DOHH2 (cell line): ENCODE measurements at regions not wholly inside any gene's neighbourhood (a gene's known extent, or its start where the extent isn't known, plus 50 kb on each side); places are given as distances from the start of the nearest gene placed in this dataset.

ENCODE experiments used
- H3F3A ChIP-seq: fragments of 200-600 bp; sonication (generic), shearing (Covaris generic); 2 replicates; pipeline ENCODE4 v1.6.0; 2016; ENCODE audit warnings: antibody characterized with exemption, mild to moderate bottlenecking; ENCODE audit not compliant: control insufficient read depth, insufficient read depth
- H3K27ac ChIP-seq: fragments of 200-600 bp; sonication (generic); 2 replicates; pipeline ENCODE4 v1.5.1; 2014; ENCODE audit warnings: low read depth, mild to moderate bottlenecking, low read length, moderate library complexity
- H3K27me3 ChIP-seq: fragments of 200-600 bp; sonication (generic); 2 replicates; pipeline ENCODE4 v1.6.1; 2014; ENCODE audit warnings: mild to moderate bottlenecking, low read length, mixed read lengths; ENCODE audit not compliant: control insufficient read depth
- H3K36me3 ChIP-seq: fragments of 200-600 bp; sonication (generic); 2 replicates; pipeline ENCODE4 v1.6.1; 2014; ENCODE audit warnings: mild to moderate bottlenecking, low read length, moderate library complexity, mixed read lengths; ENCODE audit not compliant: control insufficient read depth
- H3K4me1 ChIP-seq: fragments of 200-600 bp; sonication (generic); 2 replicates; pipeline ENCODE4 v1.6.1; 2014; ENCODE audit warnings: mild to moderate bottlenecking, low read length, mixed read lengths; ENCODE audit not compliant: control insufficient read depth
- H3K4me2 ChIP-seq: fragments of 200-600 bp; sonication (generic); 2 replicates; pipeline ENCODE4 v1.6.0; 2014; ENCODE audit warnings: mild to moderate bottlenecking, low read length, moderate library complexity
- H3K4me3 ChIP-seq: fragments of 200-600 bp; sonication (generic); 2 replicates; pipeline ENCODE4 v1.5.1; 2014; ENCODE audit warnings: mild to moderate bottlenecking, low read length, mixed read lengths
- H3K79me2 ChIP-seq: fragments of 200-600 bp; sonication (generic); 2 replicates; pipeline ENCODE4 v1.6.1; 2014; ENCODE audit warnings: mild to moderate bottlenecking, low read length, mixed read lengths; ENCODE audit not compliant: control insufficient read depth
- H3K9me2 ChIP-seq: fragments of 200-600 bp; sonication (generic); replicated peaks from 2 replicates; pipeline ENCODE4 v1.6.1; 2014; ENCODE audit warnings: mild to moderate bottlenecking, low read length, mixed read lengths; ENCODE audit not compliant: control insufficient read depth
- H3K9me3 ChIP-seq: fragments of 200-600 bp; sonication (generic); 2 replicates; pipeline ENCODE4 v1.6.1; 2014; ENCODE audit warnings: antibody characterized with exemption, low read length, mixed read lengths; ENCODE audit not compliant: control insufficient read depth, insufficient read depth
- H4K20me1 ChIP-seq: fragments of 200-600 bp; sonication (generic); 2 replicates; pipeline ENCODE4 v1.6.0; 2014; ENCODE audit warnings: low read depth, mild to moderate bottlenecking, antibody characterized with exemption, low read length, moderate library complexity; ENCODE audit not compliant: control insufficient read depth, insufficient read depth
- CTCF ChIP-seq: fragments of 200-600 bp; sonication (generic); IDR thresholded peaks from one replicate; pipeline ENCODE4 v1.5.1; 2014; ENCODE audit warnings: antibody characterized with exemption, mild to moderate bottlenecking, low read depth, low read length; ENCODE audit not compliant: poor library complexity, severe bottlenecking
- EZH2phosphoT487 ChIP-seq: fragments of 200-600 bp; sonication (generic); IDR thresholded peaks from 2 replicates; pipeline ENCODE4 v1.6.1; 2017; ENCODE audit warnings: borderline replicate concordance, mild to moderate bottlenecking, antibody characterized with exemption, low read length, moderate library complexity, mixed read lengths

DNA sequence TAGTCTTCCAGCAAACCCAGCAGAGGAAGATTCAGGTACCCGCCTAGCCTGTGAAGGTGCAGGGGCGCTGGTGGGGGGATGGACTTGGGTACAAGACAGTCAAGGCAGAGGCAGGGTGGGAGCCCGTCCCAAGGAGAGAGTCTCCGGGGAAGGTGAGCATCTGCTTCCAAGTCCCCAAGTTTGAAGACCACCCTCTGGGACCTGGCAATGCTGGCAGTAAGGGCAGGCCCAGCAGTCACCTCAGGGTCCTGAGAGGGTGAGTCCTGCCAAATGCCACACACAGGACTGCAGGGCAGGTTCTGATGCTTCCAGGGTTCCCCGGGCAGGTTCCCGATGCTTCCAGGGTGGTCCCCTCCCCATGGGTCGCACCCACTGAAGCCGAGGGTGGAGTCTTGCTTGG, 261.8 kb upstream of the IRX1 start:
- H3K36me3 ChIP-seq = no peaks in the 10 kb centered on the region
- H3K27ac ChIP-seq = no peak overlapping the region
- no peaks in the 10 kb centered on the region for H3K9me2 ChIP-seq
- H3F3A ChIP-seq = no peaks in the 10 kb centered on the region
- TF ChIP-seq CTCF = no peak
- no peak for TF ChIP-seq EZH2phosphoT487
- no peaks in the 10 kb centered on the region for H3K4me1 ChIP-seq
- no peaks in the 10 kb centered on the region for H4K20me1 ChIP-seq
- no peak overlapping the region for H3K4me2 ChIP-seq
- H3K4me3 ChIP-seq = no peak overlapping the region
- H3K27me3 ChIP-seq = no peaks in the 10 kb centered on the region
- peaks cover 17% of the 10 kb centered on the region; the same call in 1 of the 2 replicates for H3K9me3 ChIP-seq
- no peaks in the 10 kb centered on the region for H3K79me2 ChIP-seq

GRCh38 chr5:3333105-3333504, 262.5 kb upstream of the IRX1 start:
- no peak overlapping the region for H3K4me2 ChIP-seq
- H3K27me3 ChIP-seq = no peaks in the 10 kb centered on the region
- H3K27ac ChIP-seq = no peak overlapping the region
- TF ChIP-seq CTCF = no peak
- no peak for TF ChIP-seq EZH2phosphoT487
- H4K20me1 ChIP-seq = no peaks in the 10 kb centered on the region
- no peaks in the 10 kb centered on the region for H3K9me2 ChIP-seq
- H3K4me1 ChIP-seq = no peaks in the 10 kb centered on the region
- H3K4me3 ChIP-seq = no peak overlapping the region
- H3K36me3 ChIP-seq = no peaks in the 10 kb centered on the region
- H3F3A ChIP-seq = no peaks in the 10 kb centered on the region
- H3K9me3 ChIP-seq = peaks cover 17% of the 10 kb centered on the region; the same call in 1 of the 2 replicates
- no peaks in the 10 kb centered on the region for H3K79me2 ChIP-seq

- no peaks in the 10 kb centered on the region for H3K9me2 ChIP-seq
- H3K36me3 ChIP-seq = no peaks in the 10 kb centered on the region
- H3K27ac ChIP-seq = no peak overlapping the region
- TF ChIP-seq EZH2phosphoT487 (no peak), CTCF (no peak)
- H4K20me1 ChIP-seq = no peaks in the 10 kb centered on the region
- H3K4me3 ChIP-seq = no peak overlapping the region
- H3K27me3 ChIP-seq = no peaks in the 10 kb centered on the region
- no peaks in the 10 kb centered on the region for H3K79me2 ChIP-seq
- no peaks in the 10 kb centered on the region for H3K4me1 ChIP-seq
- peaks cover 17% of the 10 kb centered on the region; the same call in 1 of the 2 replicates for H3K9me3 ChIP-seq
- no peak overlapping the region for H3K4me2 ChIP-seq
- no peaks in the 10 kb centered on the region for H3F3A ChIP-seq
Measured at GRCh38 chr5:3331819-3332218, 263.8 kb upstream of the IRX1 start.

DNA sequence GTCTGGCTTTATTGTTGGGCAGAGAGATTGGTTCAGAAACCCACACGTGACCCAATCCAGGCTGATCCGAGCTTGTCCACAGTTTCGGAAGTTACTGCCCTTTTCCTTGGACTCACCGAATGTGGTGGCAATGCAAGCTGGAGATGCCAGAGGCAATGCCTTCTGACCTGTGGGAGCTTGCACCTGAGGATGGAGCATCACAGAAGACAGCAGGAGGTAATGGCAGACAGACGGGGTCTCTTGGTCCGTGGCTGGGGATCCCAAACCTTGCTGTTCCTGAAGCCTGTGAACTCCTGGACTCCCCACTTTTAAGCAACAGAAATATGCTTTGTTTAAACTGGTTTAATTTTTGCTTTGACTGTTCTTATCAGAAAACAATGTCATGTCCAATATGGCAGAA, 265.2 kb upstream of the IRX1 start:
- no peak for TF ChIP-seq EZH2phosphoT487
- TF ChIP-seq CTCF = no peak
- no peaks in the 10 kb centered on the region for H3K79me2 ChIP-seq
- H4K20me1 ChIP-seq = no peaks in the 10 kb centered on the region
- no peaks in the 10 kb centered on the region for H3F3A ChIP-seq
- H3K27me3 ChIP-seq = no peaks in the 10 kb centered on the region
- H3K4me2 ChIP-seq = no peak overlapping the region
- no peaks in the 10 kb centered on the region for H3K36me3 ChIP-seq
- H3K9me3 ChIP-seq = peaks cover 17% of the 10 kb centered on the region; the same call in 1 of the 2 replicates
- no peaks in the 10 kb centered on the region for H3K4me1 ChIP-seq
- H3K27ac ChIP-seq = no peak overlapping the region
- H3K9me2 ChIP-seq = no peaks in the 10 kb centered on the region
- H3K4me3 ChIP-seq = no peak overlapping the region
